ENCODE measurements at regions not wholly inside any gene's neighbourhood (a gene's known extent, or its start where the extent isn't known, plus 50 kb on each side); places are given as distances from the start of the nearest gene placed in this dataset.

GRCh38 chr1:74834261-74834660, 101.3 kb downstream of the TYW3 start:
- Histone ChIP-seq H3K4me1 (ENCODE audit: control insufficient read depth, low read depth, low read length) (no peaks in the 10 kb centered on the region), H3K79me2 (ENCODE audit: control insufficient read depth, insufficient read depth, low read length) (no peaks in the 10 kb centered on the region), H3K23ac (ENCODE audit: low read length) (no peak overlapping the region), H4K8ac (ENCODE audit: low read depth, low read length) (no peak overlapping the region), H2BK15ac (replicated peaks; ENCODE audit: low read depth) (no peak overlapping the region), H3K27ac (ENCODE audit: low read depth, low read length) (no peak overlapping the region), H4K5ac (ENCODE audit: low read length) (no peak overlapping the region), H3K4me3 (ENCODE audit: low read length) (no peak overlapping the region), H3K36me3 (ENCODE audit: control insufficient read depth, insufficient read depth, low read length) (no peaks in the 10 kb centered on the region), H3K4me2 (ENCODE audit: low read length) (no peak overlapping the region), H2BK5ac (ENCODE audit: low read length) (no peak overlapping the region), H3K9ac (ENCODE audit: low read length) (no peak overlapping the region), H3K4ac (ENCODE audit: low read depth, low read length) (no peak overlapping the region), H2BK120ac (ENCODE audit: low read depth, low read length) (no peak overlapping the region), H3K18ac (ENCODE audit: low read length) (no peak overlapping the region), H3K27me3 (ENCODE audit: insufficient read depth, low read length, poor library complexity) (no peaks in the 10 kb centered on the region), H3K56ac (ENCODE audit: low read length) (no peak overlapping the region), H2AK5ac (ENCODE audit: low read length) (no peak overlapping the region), H3K79me1 (ENCODE audit: low read length) (no peaks in the 10 kb centered on the region)
- DNase-seq = peak; percentile 61

DNA sequence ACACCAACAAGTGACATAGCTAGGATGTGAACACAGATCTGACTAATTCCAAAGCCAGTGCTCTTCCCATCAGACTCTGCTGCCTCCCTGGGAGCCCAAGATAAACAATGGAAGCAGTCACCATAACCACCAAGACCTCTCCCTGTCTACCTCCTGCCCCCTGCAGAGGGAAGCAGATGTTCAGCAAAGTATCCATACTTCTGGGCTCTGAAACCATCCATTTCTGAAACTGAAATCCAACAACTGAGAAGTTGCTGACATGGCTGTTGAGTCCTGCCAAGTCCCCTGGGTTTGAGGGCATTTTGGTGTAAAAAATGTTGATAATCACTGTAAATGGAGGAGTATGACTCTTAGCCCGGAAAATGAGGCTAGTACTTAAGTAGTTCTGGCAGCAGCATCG, 102.1 kb downstream of the TYW3 start:
- Histone ChIP-seq H3K79me1 (ENCODE audit: low read length) (no peaks in the 10 kb centered on the region), H4K5ac (ENCODE audit: low read length) (no peak overlapping the region), H3K36me3 (ENCODE audit: control insufficient read depth, insufficient read depth, low read length) (no peaks in the 10 kb centered on the region), H3K4ac (ENCODE audit: low read depth, low read length) (no peak overlapping the region), H4K8ac (ENCODE audit: low read depth, low read length) (no peak overlapping the region), H3K27me3 (ENCODE audit: insufficient read depth, low read length, poor library complexity) (no peaks in the 10 kb centered on the region), H3K4me3 (ENCODE audit: low read length) (no peak overlapping the region), H2AK5ac (ENCODE audit: low read length) (no peak overlapping the region), H3K23ac (ENCODE audit: low read length) (no peak overlapping the region), H3K4me2 (ENCODE audit: low read length) (no peak overlapping the region), H3K4me1 (ENCODE audit: control insufficient read depth, low read depth, low read length) (no peaks in the 10 kb centered on the region), H2BK5ac (ENCODE audit: low read length) (no peak overlapping the region), H3K56ac (ENCODE audit: low read length) (no peak overlapping the region), H2BK15ac (replicated peaks; ENCODE audit: low read depth) (no peak overlapping the region), H3K27ac (ENCODE audit: low read depth, low read length) (no peak overlapping the region), H2BK120ac (ENCODE audit: low read depth, low read length) (no peak overlapping the region), H3K18ac (ENCODE audit: low read length) (peak overlapping the region; percentile 5), H3K9ac (ENCODE audit: low read length) (no peak overlapping the region), H3K79me2 (ENCODE audit: control insufficient read depth, insufficient read depth, low read length) (no peaks in the 10 kb centered on the region)
- WGBS (ENCODE audit: extremely low coverage, insufficient coverage, low lambda C conversion rate) = no CpG with 5 or more reads among the region's 2 CpGs
- DNase-seq = peak; percentile 21

DNA sequence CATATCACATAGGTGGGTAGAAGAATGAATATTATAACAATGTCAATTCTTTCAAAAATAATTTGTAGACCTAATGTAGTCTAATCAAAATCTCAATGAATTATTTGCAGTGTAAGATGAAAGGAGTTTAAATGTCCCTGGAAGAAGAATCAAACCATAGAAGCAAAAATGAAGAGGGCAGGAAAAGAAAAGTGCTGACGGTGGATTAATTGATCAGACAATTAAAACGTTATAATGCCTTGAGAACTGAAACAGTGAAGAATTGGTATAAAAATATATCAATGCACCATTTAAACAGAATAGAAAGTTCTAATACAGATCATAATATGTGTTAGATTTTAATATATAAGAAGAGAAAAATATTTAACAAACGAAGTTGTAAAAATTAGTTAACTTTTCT, 109.8 kb downstream of the TYW3 start:
- Histone ChIP-seq H3K79me1 (ENCODE audit: low read length) (no peaks in the 10 kb centered on the region), H3K79me2 (ENCODE audit: control insufficient read depth, insufficient read depth, low read length) (no peaks in the 10 kb centered on the region), H3K4me2 (ENCODE audit: low read length) (no peak overlapping the region), H3K18ac (ENCODE audit: low read length) (no peak overlapping the region), H2AK5ac (ENCODE audit: low read length) (no peak overlapping the region), H4K5ac (ENCODE audit: low read length) (no peak overlapping the region), H3K27ac (ENCODE audit: low read depth, low read length) (no peak overlapping the region), H2BK15ac (replicated peaks; ENCODE audit: low read depth) (no peak overlapping the region), H4K8ac (ENCODE audit: low read depth, low read length) (no peak overlapping the region), H2BK5ac (ENCODE audit: low read length) (no peak overlapping the region), H3K23ac (ENCODE audit: low read length) (no peak overlapping the region), H3K56ac (ENCODE audit: low read length) (no peak overlapping the region), H2BK120ac (ENCODE audit: low read depth, low read length) (no peak overlapping the region), H3K4ac (ENCODE audit: low read depth, low read length) (no peak overlapping the region), H3K9ac (ENCODE audit: low read length) (no peak overlapping the region), H3K4me1 (ENCODE audit: control insufficient read depth, low read depth, low read length) (no peaks in the 10 kb centered on the region), H3K36me3 (ENCODE audit: control insufficient read depth, insufficient read depth, low read length) (no peaks in the 10 kb centered on the region), H3K27me3 (ENCODE audit: insufficient read depth, low read length, poor library complexity) (no peaks in the 10 kb centered on the region), H3K4me3 (ENCODE audit: low read length) (no peak overlapping the region)
- WGBS (ENCODE audit: extremely low coverage, insufficient coverage, low lambda C conversion rate) = 100% methylated on average over 1 of the region's 3 CpGs
- no peak for DNase-seq

DNA sequence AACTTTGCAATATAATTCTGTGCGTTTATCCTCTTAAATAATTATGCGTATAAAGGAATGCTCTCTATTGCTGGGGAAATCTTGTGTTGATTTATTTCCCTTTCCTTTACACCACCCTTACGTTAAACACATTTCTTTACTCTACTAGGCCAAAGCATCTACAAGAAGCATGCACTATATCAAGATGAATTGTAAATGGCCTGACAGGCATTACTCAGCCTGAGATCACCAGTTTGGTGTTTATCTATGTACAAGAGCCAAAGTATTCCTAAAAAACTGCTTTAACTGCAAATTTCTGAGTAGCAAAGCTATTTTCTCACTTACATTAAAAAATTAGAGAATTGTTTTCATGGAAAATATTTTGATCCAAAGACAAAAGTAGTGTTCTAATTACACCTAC, 114.8 kb downstream of the TYW3 start:
- DNase-seq = no peak

DNA sequence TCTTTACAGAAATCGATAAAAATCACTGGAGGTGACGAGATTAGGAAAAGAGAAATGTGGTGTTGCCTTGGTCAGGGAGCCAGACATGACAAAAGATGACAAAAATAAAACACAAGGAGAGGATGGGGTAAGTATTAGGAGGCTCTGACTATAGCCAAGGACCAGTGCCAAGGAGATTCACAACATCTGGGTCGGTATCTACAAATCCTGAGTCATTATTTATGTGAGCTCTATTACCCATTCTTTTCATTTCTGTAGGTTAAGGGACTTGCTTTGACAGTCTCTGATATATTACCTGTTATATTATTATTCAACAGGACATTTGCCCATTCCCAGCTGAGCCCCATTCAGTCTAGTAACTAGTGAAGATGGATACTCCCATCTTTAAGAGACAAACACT, 120.8 kb downstream of the TYW3 start:
- Histone ChIP-seq H2AK5ac (ENCODE audit: low read length) (no peak overlapping the region), H4K5ac (ENCODE audit: low read length) (no peak overlapping the region), H2BK120ac (ENCODE audit: low read depth, low read length) (no peak overlapping the region), H2BK5ac (ENCODE audit: low read length) (no peak overlapping the region), H3K4me1 (ENCODE audit: control insufficient read depth, low read depth, low read length) (no peaks in the 10 kb centered on the region), H3K27me3 (ENCODE audit: insufficient read depth, low read length, poor library complexity) (no peaks in the 10 kb centered on the region), H3K79me2 (ENCODE audit: control insufficient read depth, insufficient read depth, low read length) (no peaks in the 10 kb centered on the region), H4K8ac (ENCODE audit: low read depth, low read length) (no peak overlapping the region), H3K36me3 (ENCODE audit: control insufficient read depth, insufficient read depth, low read length) (no peaks in the 10 kb centered on the region), H3K4me3 (ENCODE audit: low read length) (no peak overlapping the region), H3K18ac (ENCODE audit: low read length) (no peak overlapping the region), H2BK15ac (replicated peaks; ENCODE audit: low read depth) (no peak overlapping the region), H3K56ac (ENCODE audit: low read length) (no peak overlapping the region), H3K79me1 (ENCODE audit: low read length) (no peaks in the 10 kb centered on the region), H3K23ac (ENCODE audit: low read length) (no peak overlapping the region), H3K27ac (ENCODE audit: low read depth, low read length) (no peak overlapping the region), H3K4ac (ENCODE audit: low read depth, low read length) (no peak overlapping the region), H3K9ac (ENCODE audit: low read length) (no peak overlapping the region), H3K4me2 (ENCODE audit: low read length) (no peak overlapping the region)
- DNase-seq = no peak
- no CpG with 5 or more reads among the region's 3 CpGs for WGBS (ENCODE audit: extremely low coverage, insufficient coverage, low lambda C conversion rate)

More for the DNA sequence above, 114.8 kb downstream of the TYW3 start:
- Histone ChIP-seq H2BK120ac (ENCODE audit: low read depth, low read length) (no peak overlapping the region), H3K56ac (ENCODE audit: low read length) (no peak overlapping the region), H3K27ac (ENCODE audit: low read depth, low read length) (no peak overlapping the region), H2BK5ac (ENCODE audit: low read length) (no peak overlapping the region), H3K79me2 (ENCODE audit: control insufficient read depth, insufficient read depth, low read length) (no peaks in the 10 kb centered on the region), H2AK5ac (ENCODE audit: low read length) (no peak overlapping the region), H3K18ac (ENCODE audit: low read length) (no peak overlapping the region), H4K5ac (ENCODE audit: low read length) (no peak overlapping the region), H3K36me3 (ENCODE audit: control insufficient read depth, insufficient read depth, low read length) (no peaks in the 10 kb centered on the region), H3K4me2 (ENCODE audit: low read length) (no peak overlapping the region), H3K4ac (ENCODE audit: low read depth, low read length) (no peak overlapping the region), H3K4me1 (ENCODE audit: control insufficient read depth, low read depth, low read length) (no peaks in the 10 kb centered on the region), H3K9ac (ENCODE audit: low read length) (no peak overlapping the region), H3K79me1 (ENCODE audit: low read length) (no peaks in the 10 kb centered on the region), H3K23ac (ENCODE audit: low read length) (no peak overlapping the region), H2BK15ac (replicated peaks; ENCODE audit: low read depth) (no peak overlapping the region), H3K27me3 (ENCODE audit: insufficient read depth, low read length, poor library complexity) (no peaks in the 10 kb centered on the region), H4K8ac (ENCODE audit: low read depth, low read length) (no peak overlapping the region), H3K4me3 (ENCODE audit: low read length) (no peak overlapping the region)
- WGBS (ENCODE audit: extremely low coverage, insufficient coverage, low lambda C conversion rate) = no CpG with 5 or more reads among the region's 3 CpGs

DNA sequence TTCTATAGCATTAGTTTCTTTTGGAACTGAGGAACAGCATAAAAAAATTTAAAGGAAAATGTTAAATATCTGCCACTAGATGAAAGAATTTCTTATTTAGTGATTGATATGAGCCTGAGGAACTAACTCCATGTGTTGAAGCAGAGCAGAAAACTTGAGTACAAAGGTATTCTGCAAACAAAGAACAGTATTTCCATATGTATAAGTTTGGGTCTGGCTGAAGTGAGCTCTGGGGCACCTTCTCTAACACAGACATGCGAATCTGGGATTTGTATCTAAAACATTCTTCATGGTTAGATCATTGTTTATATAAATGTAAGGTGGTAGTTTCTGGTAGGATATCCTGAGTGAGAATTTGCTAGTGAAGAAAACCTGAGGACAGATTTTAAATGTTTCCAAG, 123.2 kb downstream of the TYW3 start:
- H2BK15ac ChIP-seq (replicated peaks; ENCODE audit: low read depth) = no peak overlapping the region
- DNase-seq = peak; percentile 5
- H3K4me1 ChIP-seq (ENCODE audit: control insufficient read depth, low read depth, low read length) = no peaks in the 10 kb centered on the region
- no peak overlapping the region for H3K56ac ChIP-seq (ENCODE audit: low read length)
- no peak overlapping the region for H2AK5ac ChIP-seq (ENCODE audit: low read length)
- no peaks in the 10 kb centered on the region for H3K27me3 ChIP-seq (ENCODE audit: insufficient read depth, low read length, poor library complexity)
- no peak overlapping the region for H3K4ac ChIP-seq (ENCODE audit: low read depth, low read length)
- no peaks in the 10 kb centered on the region for H3K36me3 ChIP-seq (ENCODE audit: control insufficient read depth, insufficient read depth, low read length)
- no peak overlapping the region for H3K27ac ChIP-seq (ENCODE audit: low read depth, low read length)
- no peak overlapping the region for H2BK5ac ChIP-seq (ENCODE audit: low read length)
- H3K79me2 ChIP-seq (ENCODE audit: control insufficient read depth, insufficient read depth, low read length) = no peaks in the 10 kb centered on the region
- no peak overlapping the region for H4K8ac ChIP-seq (ENCODE audit: low read depth, low read length)
- no peak overlapping the region for H3K23ac ChIP-seq (ENCODE audit: low read length)
- no CpG with 5 or more reads among the region's 1 CpG for WGBS (ENCODE audit: extremely low coverage, insufficient coverage, low lambda C conversion rate)
- H3K4me2 ChIP-seq (ENCODE audit: low read length) = no peak overlapping the region
- H3K9ac ChIP-seq (ENCODE audit: low read length) = no peak overlapping the region
- no peak overlapping the region for H3K4me3 ChIP-seq (ENCODE audit: low read length)
- no peak overlapping the region for H4K5ac ChIP-seq (ENCODE audit: low read length)
- no peak overlapping the region for H2BK120ac ChIP-seq (ENCODE audit: low read depth, low read length)
- no peak overlapping the region for H3K18ac ChIP-seq (ENCODE audit: low read length)
- no peaks in the 10 kb centered on the region for H3K79me1 ChIP-seq (ENCODE audit: low read length)

All from mesendoderm (in vitro differentiated cells).